ENCODE measurements at regions not wholly inside any gene's neighbourhood (a gene's known extent, or its start where the extent isn't known, plus 50 kb on each side); places are given as distances from the start of the nearest gene placed in this dataset.

DNA sequence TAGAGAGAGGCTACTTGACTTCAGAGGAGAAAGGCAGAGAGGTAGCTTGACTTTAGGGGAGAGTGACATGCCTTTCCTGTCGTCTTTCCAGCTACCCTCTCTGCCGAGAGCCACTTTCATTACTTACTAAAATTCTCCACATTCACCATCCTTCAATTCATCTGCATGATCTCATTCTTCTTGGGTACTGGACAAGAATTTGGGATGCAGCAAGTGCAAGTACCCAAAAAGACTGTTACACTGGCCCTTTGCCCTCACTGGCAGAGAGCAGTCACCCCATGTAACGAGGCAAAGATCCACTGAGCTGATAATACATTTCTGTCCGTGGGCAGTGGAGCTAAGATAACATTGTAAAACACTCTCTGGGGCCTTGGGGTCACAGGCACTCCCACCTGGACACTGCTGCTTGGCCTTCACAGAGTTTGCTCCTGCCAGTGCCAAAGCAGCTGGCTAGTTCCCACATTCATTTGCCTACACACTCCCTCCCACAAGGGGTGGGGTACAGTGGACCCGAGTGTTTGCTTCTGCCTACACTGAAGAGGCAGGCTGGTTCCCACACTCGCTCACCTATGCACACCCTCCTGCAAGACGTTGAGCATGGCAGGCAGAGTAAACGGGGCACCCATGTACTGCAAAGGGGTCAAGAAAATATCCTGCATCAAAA is 1276.9 kb upstream of the PCDH9 start:
- intact Hi-C loops (cut with micrococcal nuclease): no loop called here
- peaks cover 4% of the 10 kb centered on the region for H3K9me3 Mint-ChIP-seq
- no peaks in the 10 kb centered on the region for H3K4me1 Mint-ChIP-seq (ENCODE audit: low read depth)
- H3K27ac Mint-ChIP-seq: no peak overlapping the region
- H3K4me3 Mint-ChIP-seq: no peak overlapping the region
- DNase-seq: no peak
- H3K27me3 Mint-ChIP-seq (ENCODE audit: low read depth): no peaks in the 10 kb centered on the region
- no peaks in the 10 kb centered on the region for H3K36me3 Mint-ChIP-seq (ENCODE audit: low read depth)
- CTCF ChIA-PET: no interaction called here

DNA sequence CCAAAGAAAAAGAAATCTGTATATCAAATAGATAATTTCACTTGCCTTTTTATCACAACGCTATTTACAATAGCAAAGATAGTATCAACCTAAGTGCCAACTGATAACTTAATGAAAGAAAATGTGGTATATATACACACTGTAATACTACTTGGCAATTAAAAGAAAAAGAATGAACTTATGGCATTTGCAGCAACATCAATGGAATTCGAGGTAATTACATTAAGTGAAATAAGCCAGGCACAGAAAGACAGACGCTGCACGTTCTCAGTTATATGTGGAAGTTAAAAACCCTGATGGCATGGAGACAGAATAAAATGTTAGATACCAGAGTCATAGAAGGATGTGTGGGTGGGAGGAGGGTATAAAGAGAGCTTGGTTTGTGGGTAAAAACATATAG is 1260.5 kb upstream of the PCDH9 start:
- H3K36me3 Mint-ChIP-seq (ENCODE audit: low read depth): no peaks in the 10 kb centered on the region
- peaks cover 9% of the 10 kb centered on the region for H3K9me3 Mint-ChIP-seq
- H3K4me3 Mint-ChIP-seq: no peak overlapping the region
- H3K27ac Mint-ChIP-seq: no peak overlapping the region
- intact Hi-C loops (cut with micrococcal nuclease): no loop called here
- no peaks in the 10 kb centered on the region for H3K4me1 Mint-ChIP-seq (ENCODE audit: low read depth)
- no peak for DNase-seq
- CTCF ChIA-PET: no interaction called here
- no peaks in the 10 kb centered on the region for H3K27me3 Mint-ChIP-seq (ENCODE audit: low read depth)

DNA sequence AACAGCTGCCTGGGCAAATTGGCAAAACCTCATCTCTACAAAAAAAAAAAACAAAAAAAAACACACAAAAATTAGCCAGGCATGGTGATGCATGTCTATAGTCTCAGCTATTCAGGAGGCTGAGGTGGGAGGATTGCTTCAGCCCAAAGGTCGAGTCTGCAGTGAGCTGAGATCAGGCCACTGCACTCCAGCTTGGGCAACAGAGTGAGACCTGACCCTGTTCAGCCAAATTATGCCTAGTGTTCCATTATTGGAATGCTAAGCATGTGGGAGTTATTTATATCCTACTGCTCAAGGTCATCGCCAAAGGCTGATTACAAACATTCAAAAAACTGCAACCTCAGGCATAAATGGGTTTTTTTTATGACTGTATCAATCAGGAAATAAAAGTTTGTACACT is 1251.0 kb upstream of the PCDH9 start:
- no peaks in the 10 kb centered on the region for H3K4me1 Mint-ChIP-seq (ENCODE audit: low read depth)
- CTCF ChIA-PET: no interaction called here
- H3K36me3 Mint-ChIP-seq (ENCODE audit: low read depth): no peaks in the 10 kb centered on the region
- DNase-seq: no peak
- peaks cover 2% of the 10 kb centered on the region for H3K9me3 Mint-ChIP-seq
- H3K27me3 Mint-ChIP-seq (ENCODE audit: low read depth): no peaks in the 10 kb centered on the region
- no peak overlapping the region for H3K4me3 Mint-ChIP-seq
- intact Hi-C loops (cut with micrococcal nuclease): no loop called here
- H3K27ac Mint-ChIP-seq: no peak overlapping the region

DNA sequence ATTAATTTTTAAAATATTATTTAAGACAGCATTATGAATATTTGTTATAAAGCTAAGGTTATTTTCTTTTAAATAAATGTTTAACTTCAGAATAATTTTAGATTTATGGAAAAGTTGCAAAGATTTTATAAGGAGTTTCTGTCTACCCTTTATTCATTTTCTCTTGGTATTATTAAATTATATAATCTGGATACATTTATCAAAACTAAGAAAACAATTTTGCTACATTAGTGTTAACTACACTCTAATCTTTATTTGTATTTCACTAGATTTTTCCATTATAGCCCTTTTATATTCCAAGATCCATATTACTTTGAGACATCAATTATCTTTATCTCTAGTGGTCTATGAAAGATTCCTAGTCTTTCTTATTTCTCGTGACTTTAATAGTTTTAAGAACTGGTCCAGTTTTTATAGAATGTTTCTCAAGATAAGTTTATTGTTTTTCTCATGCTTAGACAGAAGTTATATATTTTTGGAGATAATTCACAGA is 1243.7 kb upstream of the PCDH9 start:
- no peaks in the 10 kb centered on the region for H3K27me3 Mint-ChIP-seq (ENCODE audit: low read depth)
- H3K4me3 Mint-ChIP-seq: no peak overlapping the region
- no peaks in the 10 kb centered on the region for H3K4me1 Mint-ChIP-seq (ENCODE audit: low read depth)
- peaks cover 3% of the 10 kb centered on the region for H3K9me3 Mint-ChIP-seq
- H3K36me3 Mint-ChIP-seq (ENCODE audit: low read depth): no peaks in the 10 kb centered on the region
- CTCF ChIA-PET: no interaction called here
- DNase-seq: no peak
- H3K27ac Mint-ChIP-seq: no peak overlapping the region
- intact Hi-C loops (cut with micrococcal nuclease): no loop called here

DNA sequence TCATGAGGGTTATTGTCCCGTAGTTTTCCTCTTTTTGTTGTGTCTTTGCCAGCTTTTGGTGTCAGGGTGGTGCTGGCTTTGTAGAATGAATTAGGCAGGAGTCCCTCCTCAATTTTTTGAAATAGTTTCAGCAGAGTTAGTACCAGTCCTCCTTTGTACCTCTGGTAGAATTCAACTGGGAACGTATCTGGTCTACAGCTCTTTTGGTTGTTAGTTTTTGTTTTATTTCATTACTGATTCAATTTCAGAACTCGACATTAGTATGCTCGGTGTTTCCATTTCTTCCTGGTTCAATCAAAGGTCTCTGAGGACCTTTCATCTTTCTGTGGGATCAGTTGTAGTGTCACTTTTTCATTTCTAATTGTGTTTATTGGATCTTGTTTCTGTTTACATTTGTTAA is 1237.0 kb upstream of the PCDH9 start:
- Mint-ChIP-seq H3K27me3 (ENCODE audit: low read depth) (no peaks in the 10 kb centered on the region), H3K4me1 (ENCODE audit: low read depth) (no peaks in the 10 kb centered on the region), H3K4me3 (no peak overlapping the region), H3K9me3 (peaks cover 16% of the 10 kb centered on the region), H3K36me3 (ENCODE audit: low read depth) (no peaks in the 10 kb centered on the region), H3K27ac (no peak overlapping the region)
- intact Hi-C loops (cut with micrococcal nuclease): no loop called here
- no peak for DNase-seq
- CTCF ChIA-PET: no interaction called here

DNA sequence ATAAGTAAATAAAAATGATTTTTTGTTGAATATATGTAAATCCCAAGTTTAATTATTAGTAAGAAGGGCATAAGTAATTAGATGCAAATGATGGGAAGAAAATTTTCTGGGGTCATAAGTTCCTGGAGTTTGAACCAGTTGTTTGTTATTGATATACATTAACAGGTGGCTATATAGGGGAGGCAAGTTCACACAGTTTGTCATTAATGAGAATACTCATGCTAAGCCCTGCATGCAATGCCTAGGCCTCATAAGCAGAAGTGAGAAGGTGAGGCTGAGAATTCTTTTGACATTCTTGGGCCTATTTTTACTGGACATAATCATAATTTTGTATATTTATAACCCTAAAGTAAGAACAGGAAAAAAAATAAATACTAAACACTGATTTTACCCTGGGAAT is 1210.7 kb upstream of the PCDH9 start:
- DNase-seq: no peak
- H3K27me3 Mint-ChIP-seq (ENCODE audit: low read depth): no peaks in the 10 kb centered on the region
- CTCF ChIA-PET: no interaction called here
- H3K27ac Mint-ChIP-seq: no peak overlapping the region
- no peaks in the 10 kb centered on the region for H3K36me3 Mint-ChIP-seq (ENCODE audit: low read depth)
- intact Hi-C loops (cut with micrococcal nuclease): no loop called here
- H3K4me3 Mint-ChIP-seq: no peak overlapping the region
- H3K4me1 Mint-ChIP-seq (ENCODE audit: low read depth): no peaks in the 10 kb centered on the region
- H3K9me3 Mint-ChIP-seq: peaks cover 3% of the 10 kb centered on the region

DNA sequence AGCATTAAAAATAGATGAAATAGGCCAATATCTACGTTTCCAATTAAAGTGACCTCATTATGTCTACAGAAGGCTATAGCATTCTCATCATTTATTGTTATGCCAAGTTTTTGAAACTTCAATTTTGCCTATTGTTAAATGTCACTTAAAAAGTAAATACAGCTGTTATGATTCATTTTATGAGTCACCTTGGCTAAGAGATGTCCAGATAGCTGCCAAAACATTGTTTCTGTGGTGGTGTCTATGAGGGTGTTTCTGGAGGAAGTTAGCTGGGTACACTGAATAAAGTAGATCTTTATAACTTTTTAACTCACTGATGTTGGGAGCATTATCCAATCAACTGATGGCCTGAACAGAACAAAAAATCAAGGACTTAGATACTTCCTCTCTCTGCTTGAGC is 1209.7 kb upstream of the PCDH9 start:
- no peaks in the 10 kb centered on the region for H3K36me3 Mint-ChIP-seq (ENCODE audit: low read depth)
- no peak overlapping the region for H3K27ac Mint-ChIP-seq
- peaks cover 1% of the 10 kb centered on the region for H3K9me3 Mint-ChIP-seq
- H3K4me3 Mint-ChIP-seq: no peak overlapping the region
- CTCF ChIA-PET: no interaction called here
- no peaks in the 10 kb centered on the region for H3K27me3 Mint-ChIP-seq (ENCODE audit: low read depth)
- DNase-seq: no peak
- intact Hi-C loops (cut with micrococcal nuclease): no loop called here
- H3K4me1 Mint-ChIP-seq (ENCODE audit: low read depth): no peaks in the 10 kb centered on the region

DNA sequence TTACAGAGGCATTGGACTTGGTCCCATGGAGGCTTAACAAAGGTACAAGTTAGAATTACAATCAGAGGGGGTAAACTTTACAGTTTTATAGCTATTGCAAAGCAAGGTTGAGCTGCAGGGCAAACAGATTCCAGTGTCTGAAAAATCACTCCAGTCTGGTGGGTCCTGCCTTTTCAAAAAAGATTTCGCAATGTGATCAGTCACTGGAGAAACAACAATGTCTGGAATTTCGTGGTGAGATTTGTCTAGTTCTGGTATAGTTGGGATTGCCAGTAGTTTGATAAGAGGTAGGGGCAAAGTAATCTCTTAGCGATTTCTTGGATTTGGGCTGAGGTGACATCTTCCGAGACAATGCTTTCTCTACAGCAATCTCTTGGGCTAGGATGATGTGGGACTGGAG is 1198.2 kb upstream of the PCDH9 start:
- Mint-ChIP-seq H3K4me1 (ENCODE audit: low read depth) (no peaks in the 10 kb centered on the region), H3K27ac (no peak overlapping the region), H3K27me3 (ENCODE audit: low read depth) (no peaks in the 10 kb centered on the region), H3K36me3 (ENCODE audit: low read depth) (no peaks in the 10 kb centered on the region), H3K4me3 (no peak overlapping the region), H3K9me3 (peaks cover 7% of the 10 kb centered on the region)
- CTCF ChIA-PET: no interaction called here
- intact Hi-C loops (cut with micrococcal nuclease): no loop called here
- DNase-seq: no peak

DNA sequence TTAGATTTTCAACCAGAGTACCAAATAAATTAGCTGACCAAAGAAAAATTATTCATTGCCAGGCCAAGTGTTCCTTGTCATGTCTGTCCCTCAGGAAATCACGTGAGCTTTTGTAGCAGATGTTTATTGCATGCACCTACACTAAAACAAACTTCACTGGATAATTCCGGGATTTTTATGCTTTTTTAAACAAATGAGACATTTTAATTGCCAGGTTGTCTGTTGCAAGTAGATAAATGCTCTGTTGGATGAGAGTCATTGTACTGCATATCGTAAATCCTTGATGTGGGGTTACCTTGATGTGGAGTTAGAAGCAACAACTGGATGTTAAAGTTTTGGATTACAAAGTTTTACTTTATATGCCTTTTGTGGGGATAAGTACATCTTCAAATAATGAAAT is 1187.7 kb upstream of the PCDH9 start:
- Mint-ChIP-seq H3K27ac (no peak overlapping the region), H3K27me3 (ENCODE audit: low read depth) (no peaks in the 10 kb centered on the region), H3K9me3 (peaks cover 15% of the 10 kb centered on the region), H3K36me3 (ENCODE audit: low read depth) (no peaks in the 10 kb centered on the region), H3K4me1 (ENCODE audit: low read depth) (no peaks in the 10 kb centered on the region), H3K4me3 (no peak overlapping the region)
- intact Hi-C loops (cut with micrococcal nuclease): no loop called here
- DNase-seq: no peak
- CTCF ChIA-PET: no interaction called here

DNA sequence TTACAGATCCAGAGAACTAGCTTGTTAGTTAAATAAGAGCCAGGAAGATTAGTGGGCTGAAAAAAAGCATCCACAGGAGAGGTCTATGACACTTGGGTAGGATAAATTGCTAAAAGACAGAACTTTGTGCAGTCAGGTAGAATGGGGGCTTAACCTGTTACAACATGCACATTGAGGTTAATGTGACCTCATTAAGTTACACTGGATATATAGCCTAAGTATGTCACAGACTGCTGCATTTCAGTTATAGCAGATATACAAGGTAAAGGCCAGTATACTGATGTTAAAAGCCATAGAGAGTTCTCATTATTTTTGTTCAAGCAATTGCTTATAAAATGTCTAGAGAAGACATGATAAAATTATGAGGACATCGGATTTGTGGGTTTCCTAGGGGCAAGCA is 1179.9 kb upstream of the PCDH9 start:
- peaks cover 9% of the 10 kb centered on the region for H3K9me3 Mint-ChIP-seq
- no peaks in the 10 kb centered on the region for H3K4me1 Mint-ChIP-seq (ENCODE audit: low read depth)
- no peak for DNase-seq
- CTCF ChIA-PET: no interaction called here
- no peaks in the 10 kb centered on the region for H3K27me3 Mint-ChIP-seq (ENCODE audit: low read depth)
- intact Hi-C loops (cut with micrococcal nuclease): no loop called here
- H3K27ac Mint-ChIP-seq: no peak overlapping the region
- no peaks in the 10 kb centered on the region for H3K36me3 Mint-ChIP-seq (ENCODE audit: low read depth)
- H3K4me3 Mint-ChIP-seq: no peak overlapping the region

DNA sequence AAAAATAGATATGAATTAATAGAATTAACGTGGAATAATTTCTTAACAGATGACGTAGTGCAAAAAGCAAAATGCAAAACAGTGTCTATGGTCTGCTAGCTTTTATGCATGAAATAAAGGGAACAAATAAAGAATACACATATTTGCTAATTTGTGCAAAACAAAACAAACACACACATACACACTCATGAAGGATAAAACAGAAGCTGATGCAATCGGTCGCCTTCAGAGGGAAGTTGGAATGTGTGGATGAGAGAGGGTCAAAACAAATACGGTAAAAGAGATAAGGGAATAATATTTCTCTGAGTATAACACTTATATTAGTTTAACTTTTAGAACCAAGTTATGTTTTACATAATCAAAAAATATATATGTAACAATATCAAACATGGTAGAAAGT is 1160.9 kb upstream of the PCDH9 start:
- H3K27me3 Mint-ChIP-seq (ENCODE audit: low read depth): no peaks in the 10 kb centered on the region
- H3K9me3 Mint-ChIP-seq: peaks cover 4% of the 10 kb centered on the region
- CTCF ChIA-PET: no interaction called here
- no peak overlapping the region for H3K27ac Mint-ChIP-seq
- no peaks in the 10 kb centered on the region for H3K4me1 Mint-ChIP-seq (ENCODE audit: low read depth)
- no peak for DNase-seq
- intact Hi-C loops (cut with micrococcal nuclease): no loop called here
- H3K36me3 Mint-ChIP-seq (ENCODE audit: low read depth): peaks cover 2% of the 10 kb centered on the region
- H3K4me3 Mint-ChIP-seq: no peak overlapping the region

DNA sequence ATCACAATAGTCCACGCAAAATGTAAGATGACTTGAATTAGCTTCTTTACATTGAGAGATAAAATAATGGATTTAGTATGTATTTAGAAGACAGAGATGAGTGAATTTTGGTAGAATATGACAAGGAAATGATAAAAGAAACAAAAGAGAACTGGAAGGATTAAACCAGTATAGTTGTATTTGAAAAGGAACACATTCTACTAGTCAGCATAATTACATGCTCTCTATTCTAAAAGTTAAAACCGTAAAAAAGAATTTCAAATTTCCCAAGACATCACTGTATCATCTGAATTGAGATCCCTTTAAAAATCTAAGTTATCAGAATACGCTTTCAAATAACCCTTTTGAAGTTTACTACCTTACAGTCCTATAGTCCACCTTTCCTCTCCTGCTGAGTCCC is 1156.7 kb upstream of the PCDH9 start:
- Mint-ChIP-seq H3K36me3 (ENCODE audit: low read depth) (peaks cover 2% of the 10 kb centered on the region), H3K4me1 (ENCODE audit: low read depth) (no peaks in the 10 kb centered on the region), H3K27ac (no peak overlapping the region), H3K27me3 (ENCODE audit: low read depth) (no peaks in the 10 kb centered on the region), H3K4me3 (no peak overlapping the region), H3K9me3 (peaks cover under 1% of the 10 kb centered on the region)
- intact Hi-C loops (cut with micrococcal nuclease): no loop called here
- no peak for DNase-seq
- CTCF ChIA-PET: no interaction called here

DNA sequence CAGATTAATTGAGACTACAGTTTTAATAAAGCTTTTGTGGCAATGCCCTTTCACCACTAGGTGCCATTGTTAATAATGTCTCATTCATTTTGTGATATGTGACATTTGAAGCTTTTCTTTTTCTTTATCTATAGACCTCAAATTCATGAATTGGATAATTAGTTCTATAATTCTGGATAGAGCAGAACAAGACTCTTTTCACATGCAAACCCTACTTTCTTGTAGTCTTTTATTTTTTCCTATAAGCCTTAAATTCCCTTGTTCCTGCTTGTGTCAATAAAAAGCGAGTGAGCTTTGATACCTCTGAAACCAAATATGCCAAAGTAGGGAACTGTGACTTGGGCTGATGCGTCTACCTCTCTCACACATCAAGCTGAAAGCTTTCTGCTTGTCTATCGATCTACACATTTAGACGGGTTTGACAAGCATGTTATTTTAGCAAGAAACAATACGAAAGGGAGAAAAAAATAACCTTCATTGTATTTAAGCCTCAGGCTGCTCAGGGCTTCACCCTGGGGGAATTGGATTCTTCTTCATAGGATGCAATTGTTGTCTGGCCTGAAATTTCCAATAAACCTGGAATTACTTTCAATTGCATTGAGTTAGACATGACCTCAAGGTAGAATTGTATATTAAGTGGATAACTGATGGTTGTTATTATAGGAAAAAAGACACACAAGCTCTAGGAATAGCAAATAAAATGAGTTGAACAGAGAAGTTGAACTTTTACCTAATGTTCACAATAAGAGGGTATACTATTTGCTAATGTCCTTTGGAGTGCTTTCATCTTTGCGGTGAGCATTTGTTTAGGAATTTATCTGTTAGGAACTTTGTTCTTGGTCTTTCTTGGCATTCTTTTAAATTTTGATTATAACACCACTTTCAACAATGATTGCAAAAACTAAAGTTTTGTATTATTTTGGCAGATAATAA is 1150.2 kb upstream of the PCDH9 start:
- DNase-seq: no peak
- Mint-ChIP-seq H3K27me3 (ENCODE audit: low read depth) (no peaks in the 10 kb centered on the region), H3K36me3 (ENCODE audit: low read depth) (no peaks in the 10 kb centered on the region), H3K27ac (no peak overlapping the region), H3K4me1 (ENCODE audit: low read depth) (no peaks in the 10 kb centered on the region), H3K9me3 (peaks cover 1% of the 10 kb centered on the region), H3K4me3 (no peak overlapping the region)
- intact Hi-C loops (cut with micrococcal nuclease): no loop called here
- CTCF ChIA-PET: no interaction called here
